Body of pancreas (tissue), 4 donors: ENCODE measurements at regions not wholly inside any gene's neighbourhood (a gene's known extent, or its start where the extent isn't known, plus 50 kb on each side); places are given as distances from the start of the nearest gene placed in this dataset.
"Not testable (repeated sequence)": the region's sequence is repeated elsewhere in the genome, so short reads cannot be mapped to it uniquely, and the experiment has no call there.

Experiments
- POLR2A ChIP-seq, 3 donors: fragments of 450-650 bp; IDR thresholded peaks; one replicate each; pipeline ENCODE4 v1.6.1; 2016; ENCODE audit warnings: antibody characterized with exemption in 3 of 3, mild to moderate bottlenecking in 2 of 3
- TF ChIP-seq, protein P1 (sequence below), 7 experiments: fragments of 450-650 bp in 4 of 7; fragments of 200-600 bp in 3 of 7; sonication (generic) in 3 of 7; IDR thresholded peaks; one replicate each; pipeline ENCODE4 v1.5.1; 2016 to 2019; ENCODE audit warnings: antibody characterized with exemption in 7 of 7

DNA sequence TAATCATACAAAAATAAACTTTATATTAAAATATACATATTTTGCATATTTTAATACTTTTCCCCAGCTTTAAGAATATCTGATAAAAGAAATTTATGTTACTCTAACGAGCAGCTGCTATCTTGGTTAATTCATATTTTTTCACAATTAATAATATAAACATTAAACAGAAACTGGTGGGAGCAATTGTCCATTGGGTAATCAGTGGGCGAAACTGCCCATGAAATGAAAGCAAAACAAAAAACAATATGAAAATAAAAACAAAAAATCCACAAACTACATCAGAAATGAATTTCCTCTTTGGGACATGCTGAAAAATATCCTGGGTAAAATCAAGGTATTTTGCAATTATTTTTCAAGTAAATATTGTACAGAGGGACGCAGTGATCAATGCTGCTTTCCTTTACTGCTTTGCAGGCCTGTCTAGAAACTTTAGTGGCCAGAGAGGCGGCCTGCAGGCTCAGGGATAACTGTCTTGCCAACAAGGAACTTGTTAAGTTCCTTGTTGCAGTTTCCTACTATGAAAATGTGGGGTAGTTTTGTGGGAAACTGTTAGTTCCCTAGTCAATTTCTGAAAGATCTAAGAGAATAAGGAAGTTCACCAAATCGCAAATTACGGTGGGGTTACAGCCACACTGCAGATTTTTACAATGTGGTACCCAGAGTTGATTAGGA lies 309.0 kb upstream of the PLGLB2 start:
- not testable (repeated sequence) for TF ChIP-seq POLR2A (IDR thresholded peaks at IDR 0.05)
- TF ChIP-seq, protein P1, sequence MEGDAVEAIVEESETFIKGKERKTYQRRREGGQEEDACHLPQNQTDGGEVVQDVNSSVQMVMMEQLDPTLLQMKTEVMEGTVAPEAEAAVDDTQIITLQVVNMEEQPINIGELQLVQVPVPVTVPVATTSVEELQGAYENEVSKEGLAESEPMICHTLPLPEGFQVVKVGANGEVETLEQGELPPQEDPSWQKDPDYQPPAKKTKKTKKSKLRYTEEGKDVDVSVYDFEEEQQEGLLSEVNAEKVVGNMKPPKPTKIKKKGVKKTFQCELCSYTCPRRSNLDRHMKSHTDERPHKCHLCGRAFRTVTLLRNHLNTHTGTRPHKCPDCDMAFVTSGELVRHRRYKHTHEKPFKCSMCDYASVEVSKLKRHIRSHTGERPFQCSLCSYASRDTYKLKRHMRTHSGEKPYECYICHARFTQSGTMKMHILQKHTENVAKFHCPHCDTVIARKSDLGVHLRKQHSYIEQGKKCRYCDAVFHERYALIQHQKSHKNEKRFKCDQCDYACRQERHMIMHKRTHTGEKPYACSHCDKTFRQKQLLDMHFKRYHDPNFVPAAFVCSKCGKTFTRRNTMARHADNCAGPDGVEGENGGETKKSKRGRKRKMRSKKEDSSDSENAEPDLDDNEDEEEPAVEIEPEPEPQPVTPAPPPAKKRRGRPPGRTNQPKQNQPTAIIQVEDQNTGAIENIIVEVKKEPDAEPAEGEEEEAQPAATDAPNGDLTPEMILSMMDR (IDR thresholded peaks at IDR 0.05) = not testable (repeated sequence)
